HG03175 (cell line): ENCODE measurements at regions not wholly inside any gene's neighbourhood (a gene's known extent, or its start where the extent isn't known, plus 50 kb on each side); places are given as distances from the start of the nearest gene placed in this dataset.

Source experiments
- ATAC-seq: cut with Tn5 transposase; IDR thresholded peaks from one replicate; pipeline ENCODE4 v1.9.1; 2021; ENCODE audit warnings: mild to moderate bottlenecking, moderate library complexity; ENCODE audit not compliant: unreplicated experiment

- no peak for ATAC-seq
Observed at GRCh38 chr1:103256490-103256889, 148.2 kb upstream of the COL11A1 start.

- no peak for ATAC-seq
Observed at GRCh38 chr1:103254691-103255090, 146.4 kb upstream of the COL11A1 start.

GRCh38 chr1:103250441-103250861 lies 142.1 kb upstream of the COL11A1 start:
- no peak for ATAC-seq

GRCh38 chr1:103248417-103249102 lies 140.2 kb upstream of the COL11A1 start:
- ATAC-seq, result no peak

- ATAC-seq, result no peak
Observed at GRCh38 chr1:103247517-103247916, 139.2 kb upstream of the COL11A1 start.

GRCh38 chr1:103243481-103243880 lies 135.2 kb upstream of the COL11A1 start:
- no peak for ATAC-seq

GRCh38 chr1:103239034-103239433 lies 130.7 kb upstream of the COL11A1 start:
- no peak for ATAC-seq

- ATAC-seq, result no peak
Observed at GRCh38 chr1:103230061-103230460, 121.7 kb upstream of the COL11A1 start.

- no peak for ATAC-seq
Observed at GRCh38 chr1:103220631-103221041, 112.3 kb upstream of the COL11A1 start.

GRCh38 chr1:103218821-103219220 lies 110.5 kb upstream of the COL11A1 start:
- no peak for ATAC-seq

- no peak for ATAC-seq
Observed at GRCh38 chr1:103218369-103218768, 110.0 kb upstream of the COL11A1 start.

- no peak for ATAC-seq
Observed at GRCh38 chr1:103211073-103211472, 102.8 kb upstream of the COL11A1 start.

GRCh38 chr1:103208844-103209243 lies 100.5 kb upstream of the COL11A1 start:
- no peak for ATAC-seq

GRCh38 chr1:103199001-103199400 lies 90.7 kb upstream of the COL11A1 start:
- no peak for ATAC-seq

GRCh38 chr1:103198076-103198475 lies 89.8 kb upstream of the COL11A1 start:
- ATAC-seq, result no peak

GRCh38 chr1:103197216-103197615 lies 88.9 kb upstream of the COL11A1 start:
- no peak for ATAC-seq

GRCh38 chr1:103194984-103195383 lies 86.7 kb upstream of the COL11A1 start:
- ATAC-seq, result no peak

- no peak for ATAC-seq
Observed at GRCh38 chr1:103194060-103194459, 85.7 kb upstream of the COL11A1 start.

GRCh38 chr1:103191327-103191726 lies 83.0 kb upstream of the COL11A1 start:
- ATAC-seq, result no peak

GRCh38 chr1:103190766-103191165 lies 82.4 kb upstream of the COL11A1 start:
- ATAC-seq, result no peak

- ATAC-seq, result no peak
Observed at GRCh38 chr1:103187673-103188072, 79.4 kb upstream of the COL11A1 start.

GRCh38 chr1:103180660-103181059 lies 72.3 kb upstream of the COL11A1 start:
- ATAC-seq, result no peak

GRCh38 chr1:103177108-103177775 lies 68.9 kb upstream of the COL11A1 start:
- ATAC-seq, result no peak
